Peyer's patch (tissue), 4 donors: ENCODE measurements at regions not wholly inside any gene's neighbourhood (a gene's known extent, or its start where the extent isn't known, plus 50 kb on each side); places are given as distances from the start of the nearest gene placed in this dataset.
A peak's percentile ranks its signal among the peaks of the same experiment; 100 is the strongest.
"Not testable (repeated sequence)": the region's sequence is repeated elsewhere in the genome, so short reads cannot be mapped to it uniquely, and the experiment has no call there.

Experiments
- DNase-seq, 3 donors: peaks; one replicate each; pipeline ENCODE4 v3.0.0-alpha.2; 2017 to 2019
- H3K27ac ChIP-seq, 4 donors: fragments of 200-600 bp; sonication (generic); one replicate each; pipeline ENCODE4 v1.5.1; 2016 to 2019
- H3K27me3 ChIP-seq, 2 donors: fragments of 200-600 bp; sonication (generic); one replicate each; pipeline ENCODE4 v1.5.1; 2019
- H3K36me3 ChIP-seq, 3 donors: fragments of 200-600 bp; sonication (generic); one replicate each; pipeline ENCODE4 v1.5.1; 2016 to 2019
- H3K4me1 ChIP-seq, 4 donors: fragments of 200-600 bp; sonication (generic); one replicate each; pipeline ENCODE4 v1.5.1; 2016 to 2019
- H3K4me3 ChIP-seq, 4 donors: fragments of 200-600 bp; sonication (generic); 1 replicate in 3 of 4; 2 replicates in 1 of 4; pipeline ENCODE4 v1.5.1; 2016 to 2019; ENCODE audit warnings: mild to moderate bottlenecking in 1 of 4
- H3K9me3 ChIP-seq, 4 donors: fragments of 200-600 bp; sonication (generic); one replicate each; pipeline ENCODE4 v1.5.1; 2016 to 2019; ENCODE audit warnings: mild to moderate bottlenecking in 1 of 4
- POLR2A ChIP-seq, 2 donors: fragments of 450-650 bp; IDR thresholded peaks; one replicate each; pipeline ENCODE4 v1.5.1; 2017; ENCODE audit warnings: antibody characterized with exemption in 2 of 2, mild to moderate bottlenecking in 2 of 2, moderate library complexity in 2 of 2
- TF ChIP-seq, protein P1 (sequence below), 6 experiments: fragments of 450-650 bp in 4 of 6; fragments of 200-600 bp in 2 of 6; sonication (generic) in 1 of 6; IDR thresholded peaks; one replicate each; pipeline ENCODE4 v1.5.1; 2017 to 2019; ENCODE audit warnings: antibody characterized with exemption in 6 of 6, mild to moderate bottlenecking in 3 of 6, moderate library complexity in 1 of 6

GRCh38 chr2:48092846-48093803 lies 186.8 kb upstream of the FBXO11 start:
- no peak overlapping the region for H3K27ac ChIP-seq

GRCh38 chr2:48096765-48097164 lies 190.5 kb upstream of the FBXO11 start:
- not testable (repeated sequence) for DNase-seq, H3K4me1 ChIP-seq, H3K9me3 ChIP-seq, H3K27ac ChIP-seq, H3K27me3 ChIP-seq, H3K4me3 ChIP-seq, H3K36me3 ChIP-seq

More at GRCh38 chr2:48092846-48093803, 186.8 kb upstream of the FBXO11 start:
- Histone ChIP-seq H3K9me3 (no peaks in the 10 kb centered on the region), H3K4me3 (no peak overlapping the region), H3K4me1 (no peaks in the 10 kb centered on the region), H3K36me3 (no peaks in the 10 kb centered on the region), H3K27me3 (no peaks in the 10 kb centered on the region)
- no peak for TF ChIP-seq POLR2A (IDR thresholded peaks at IDR 0.05)
- TF ChIP-seq, protein P1, sequence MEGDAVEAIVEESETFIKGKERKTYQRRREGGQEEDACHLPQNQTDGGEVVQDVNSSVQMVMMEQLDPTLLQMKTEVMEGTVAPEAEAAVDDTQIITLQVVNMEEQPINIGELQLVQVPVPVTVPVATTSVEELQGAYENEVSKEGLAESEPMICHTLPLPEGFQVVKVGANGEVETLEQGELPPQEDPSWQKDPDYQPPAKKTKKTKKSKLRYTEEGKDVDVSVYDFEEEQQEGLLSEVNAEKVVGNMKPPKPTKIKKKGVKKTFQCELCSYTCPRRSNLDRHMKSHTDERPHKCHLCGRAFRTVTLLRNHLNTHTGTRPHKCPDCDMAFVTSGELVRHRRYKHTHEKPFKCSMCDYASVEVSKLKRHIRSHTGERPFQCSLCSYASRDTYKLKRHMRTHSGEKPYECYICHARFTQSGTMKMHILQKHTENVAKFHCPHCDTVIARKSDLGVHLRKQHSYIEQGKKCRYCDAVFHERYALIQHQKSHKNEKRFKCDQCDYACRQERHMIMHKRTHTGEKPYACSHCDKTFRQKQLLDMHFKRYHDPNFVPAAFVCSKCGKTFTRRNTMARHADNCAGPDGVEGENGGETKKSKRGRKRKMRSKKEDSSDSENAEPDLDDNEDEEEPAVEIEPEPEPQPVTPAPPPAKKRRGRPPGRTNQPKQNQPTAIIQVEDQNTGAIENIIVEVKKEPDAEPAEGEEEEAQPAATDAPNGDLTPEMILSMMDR (IDR thresholded peaks at IDR 0.05), result no peak
- no peak for DNase-seq

DNA sequence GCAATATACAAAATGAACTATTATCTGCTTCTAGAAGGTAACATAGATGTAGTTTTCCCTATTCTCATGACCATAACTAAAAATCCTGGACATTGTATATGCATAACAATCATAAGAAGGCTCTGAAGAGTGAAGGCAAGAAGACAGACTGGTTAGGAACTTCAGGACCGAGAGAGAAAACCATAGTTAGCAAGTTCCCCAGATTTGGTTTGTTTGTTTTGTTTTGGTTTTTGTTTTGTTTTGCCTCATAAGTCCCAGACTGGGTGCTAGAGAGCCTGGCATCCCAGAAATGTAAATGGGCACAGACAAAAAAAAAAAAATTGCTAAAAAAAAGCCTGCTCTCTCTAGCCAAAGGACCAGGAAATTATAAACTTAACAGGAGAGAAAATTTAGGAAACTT lies 192.2 kb upstream of the FBXO11 start:
- Histone ChIP-seq H3K4me3 (no peak overlapping the region), H3K36me3 (no peaks in the 10 kb centered on the region), H3K27ac (no peak overlapping the region), H3K4me1 (no peaks in the 10 kb centered on the region), H3K9me3 (no peaks in the 10 kb centered on the region), H3K27me3 (no peaks in the 10 kb centered on the region)
- TF ChIP-seq, protein P1 (IDR thresholded peaks at IDR 0.05), result no peak
- TF ChIP-seq POLR2A (IDR thresholded peaks at IDR 0.05), result no peak
- no peak for DNase-seq

- no peaks in the 10 kb centered on the region for H3K27me3 ChIP-seq
These were observed 198.1 kb upstream of the FBXO11 start for GRCh38 chr2:48104418-48104817.

GRCh38 chr2:48105848-48106247 lies 199.6 kb upstream of the FBXO11 start:
- no peaks in the 10 kb centered on the region for H3K9me3 ChIP-seq
- TF ChIP-seq, protein P1 (IDR thresholded peaks at IDR 0.05), result no peak
- no peak for TF ChIP-seq POLR2A (IDR thresholded peaks at IDR 0.05)
- no peaks in the 10 kb centered on the region for H3K36me3 ChIP-seq
- H3K4me1 ChIP-seq, result peaks cover 0 to 12% (median 4%) of the 10 kb centered on the region in 4 donors
- H3K4me3 ChIP-seq, result no peak overlapping the region
- H3K27me3 ChIP-seq, result no peaks in the 10 kb centered on the region
- no peak overlapping the region for H3K27ac ChIP-seq
- DNase-seq, result no peak

More at GRCh38 chr2:48104418-48104817, 198.1 kb upstream of the FBXO11 start:
- Histone ChIP-seq H3K27ac (no peak overlapping the region), H3K9me3 (no peaks in the 10 kb centered on the region), H3K4me3 (no peak overlapping the region), H3K36me3 (no peaks in the 10 kb centered on the region), H3K4me1 (peaks cover 0 to 8% (median 3%) of the 10 kb centered on the region in 4 donors)
- DNase-seq, result no peak
- TF ChIP-seq, protein P1 (IDR thresholded peaks at IDR 0.05), result no peak
- no peak for TF ChIP-seq POLR2A (IDR thresholded peaks at IDR 0.05)

GRCh38 chr2:48107326-48107925 lies 201.1 kb upstream of the FBXO11 start:
- TF ChIP-seq POLR2A (IDR thresholded peaks at IDR 0.05), result no peak
- TF ChIP-seq, protein P1 (IDR thresholded peaks at IDR 0.05), result no peak
- Histone ChIP-seq H3K27me3 (no peaks in the 10 kb centered on the region), H3K4me1 (peaks cover 0 to 18% (median 7%) of the 10 kb centered on the region in 4 donors), H3K9me3 (no peaks in the 10 kb centered on the region), H3K4me3 (no peak overlapping the region), H3K36me3 (no peaks in the 10 kb centered on the region), H3K27ac (peak overlapping the region in 1 of 4 donors; percentile 41)
- no peak for DNase-seq
